ENCODE measurements at regions not wholly inside any gene's neighbourhood (a gene's known extent, or its start where the extent isn't known, plus 50 kb on each side); places are given as distances from the start of the nearest gene placed in this dataset.
A peak's percentile ranks its signal among the peaks of the same experiment; 100 is the strongest.
"Not testable (repeated sequence)": the region's sequence is repeated elsewhere in the genome, so short reads cannot be mapped to it uniquely, and the experiment has no call there.

DNA sequence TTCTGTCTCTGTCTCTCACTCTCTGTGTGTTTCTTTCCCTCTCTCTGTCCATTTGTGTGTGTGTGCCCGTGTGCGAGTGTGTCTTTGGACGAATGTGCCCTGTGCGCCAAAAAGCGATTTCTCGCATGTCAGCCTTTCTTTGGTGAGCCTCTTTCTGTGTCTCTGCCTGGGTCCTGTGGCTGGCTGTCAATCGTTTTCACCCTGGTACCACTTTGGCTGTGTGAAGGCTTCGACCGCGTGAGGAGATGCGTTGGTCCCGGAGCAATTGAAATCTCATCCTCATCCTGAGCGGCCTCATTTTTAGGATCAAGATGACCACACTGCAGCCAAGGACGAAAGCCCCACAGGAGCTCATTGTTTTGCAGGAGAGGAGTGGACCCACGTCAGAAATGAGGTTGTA, 288.9 kb upstream of the ZNF337 start:
- DNase-seq, result no peak

- DNase-seq, result no peak
These were observed 288.3 kb upstream of the ZNF337 start for GRCh38 chr20:25984933-25985332.

DNA sequence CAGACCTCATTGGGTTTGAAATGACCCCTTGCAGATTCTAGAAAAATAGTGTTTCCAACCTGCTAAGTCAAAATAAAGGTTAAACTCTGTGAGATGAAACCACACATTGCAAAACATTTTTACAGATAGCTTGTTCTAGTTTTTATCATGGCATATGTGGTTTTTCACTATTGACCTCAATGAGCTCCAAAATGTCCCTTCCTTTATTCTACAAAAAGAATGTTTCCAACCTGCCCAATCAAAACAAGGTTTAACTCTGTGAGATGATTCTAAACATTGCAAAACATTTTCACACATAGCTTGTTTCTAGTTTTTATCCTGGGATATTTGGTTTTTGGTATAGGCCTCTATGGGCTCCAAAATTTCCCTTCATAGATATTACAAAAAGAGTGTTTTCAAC, 286.0 kb upstream of the ZNF337 start:
- DNase-seq, result not testable (repeated sequence)

- DNase-seq, result not testable (repeated sequence)
These were observed 282.0 kb upstream of the ZNF337 start for GRCh38 chr20:25978450-25979190.

GRCh38 chr20:25975816-25976215, 279.2 kb upstream of the ZNF337 start:
- DNase-seq, result not testable (repeated sequence)

DNA sequence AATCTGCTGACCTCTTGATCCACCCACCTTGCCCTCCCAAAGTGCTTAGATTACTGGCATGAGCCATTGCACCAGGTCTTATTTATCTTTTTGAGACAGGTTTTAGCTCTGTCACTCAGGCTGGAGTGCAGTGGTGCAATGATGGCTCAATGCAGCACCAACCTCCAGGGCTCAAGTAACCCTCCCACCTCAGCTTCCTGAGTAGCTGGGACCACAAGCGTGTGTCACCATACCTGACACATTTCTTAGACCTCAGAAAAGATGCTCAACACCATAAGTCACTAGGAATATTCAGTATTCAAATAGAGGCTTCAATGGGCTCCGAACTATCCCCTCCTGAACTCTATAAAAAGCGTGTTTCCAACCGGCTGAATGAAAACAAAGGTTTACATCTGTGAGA, 268.6 kb upstream of the ZNF337 start:
- DNase-seq, result not testable (repeated sequence)

DNA sequence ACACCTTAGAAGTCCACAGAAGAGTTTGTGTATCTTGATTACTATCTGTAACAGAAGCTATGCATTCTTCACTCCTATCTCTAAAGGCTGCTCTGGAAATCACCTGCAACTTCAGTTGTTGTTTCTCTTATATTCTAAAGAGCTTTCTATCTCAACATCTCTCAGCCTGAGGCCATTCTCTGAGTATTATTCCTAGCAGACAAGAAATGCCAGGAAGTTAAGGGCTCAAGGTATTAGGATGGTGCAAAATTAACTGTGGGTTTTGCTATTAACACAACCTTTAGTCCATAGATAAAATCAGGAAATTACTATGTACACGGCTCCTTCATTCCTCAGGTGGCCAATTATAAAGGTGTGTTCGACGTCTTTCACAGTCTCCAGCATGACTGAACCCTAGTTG, 257.2 kb upstream of the ZNF337 start:
- DNase-seq, result not testable (repeated sequence)

DNA sequence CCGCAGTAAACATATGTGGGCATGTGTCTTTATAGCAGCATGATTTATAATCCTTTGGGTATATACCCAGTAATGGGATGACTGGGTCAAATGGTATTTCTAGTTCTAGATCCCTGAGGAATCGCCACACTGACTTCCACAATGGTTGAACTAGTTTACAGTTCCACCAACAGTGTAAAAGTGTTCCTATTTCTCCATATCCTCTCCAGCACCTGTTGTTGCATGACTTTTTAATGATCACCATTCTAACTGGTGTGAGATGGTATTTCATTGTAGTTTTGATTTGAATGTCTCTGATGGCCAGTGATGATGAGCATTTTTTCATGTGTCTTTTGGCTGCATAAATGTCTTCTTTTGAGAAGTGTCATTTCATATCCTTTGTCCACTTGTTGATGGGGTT, 238.6 kb upstream of the ZNF337 start:
- not testable (repeated sequence) for DNase-seq

GRCh38 chr20:25932806-25933205, 236.2 kb upstream of the ZNF337 start:
- DNase-seq, result not testable (repeated sequence)

- DNase-seq, result not testable (repeated sequence)
These were observed 235.5 kb upstream of the ZNF337 start for GRCh38 chr20:25932170-25932569.

DNA sequence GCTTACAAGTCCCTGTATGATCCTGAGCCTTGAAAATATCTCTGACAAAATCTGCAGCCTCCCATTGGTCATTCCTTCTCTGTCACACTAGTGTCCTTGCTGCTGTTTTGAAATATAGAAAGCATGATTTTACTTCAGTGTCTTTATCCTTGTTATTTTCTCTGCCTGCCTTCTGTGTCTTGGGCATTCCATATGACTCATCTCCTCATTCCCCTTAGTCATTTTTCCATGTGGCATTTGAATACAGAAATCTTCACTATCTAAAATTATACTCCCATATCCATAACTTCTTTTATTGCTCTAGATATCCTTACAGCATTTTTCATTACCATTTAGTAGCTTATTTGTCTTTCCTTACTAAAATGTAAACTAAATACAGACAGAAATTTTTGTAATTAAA, 205.7 kb upstream of the ZNF337 start:
- not testable (repeated sequence) for DNase-seq

DNA sequence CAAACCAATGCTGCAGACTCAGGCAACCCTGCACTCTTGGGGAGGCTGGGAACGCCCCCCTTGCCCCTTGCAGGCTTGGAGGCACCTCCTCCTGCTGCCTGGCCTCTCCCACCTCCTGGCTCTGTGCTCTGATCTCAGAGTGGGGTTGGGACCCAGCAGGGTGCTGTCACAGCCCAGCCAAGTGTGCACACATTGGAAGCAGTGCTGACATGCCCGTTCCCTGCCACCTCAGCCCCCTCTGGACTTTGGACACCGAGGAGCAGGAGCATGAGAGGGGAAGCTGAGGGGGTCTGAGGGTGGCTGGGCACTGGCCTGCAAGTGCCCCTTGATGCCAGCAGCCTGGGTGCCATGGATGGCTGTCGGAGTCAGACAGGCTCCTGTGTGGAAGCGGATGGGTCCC, 202.0 kb upstream of the ZNF337 start:
- DNase-seq, result not testable (repeated sequence)

- not testable (repeated sequence) for DNase-seq
These were observed 182.4 kb upstream of the ZNF337 start for GRCh38 chr20:25879096-25879495.

- DNase-seq, result not testable (repeated sequence)
These were observed 172.0 kb upstream of the ZNF337 start for GRCh38 chr20:25868650-25868979.

DNA sequence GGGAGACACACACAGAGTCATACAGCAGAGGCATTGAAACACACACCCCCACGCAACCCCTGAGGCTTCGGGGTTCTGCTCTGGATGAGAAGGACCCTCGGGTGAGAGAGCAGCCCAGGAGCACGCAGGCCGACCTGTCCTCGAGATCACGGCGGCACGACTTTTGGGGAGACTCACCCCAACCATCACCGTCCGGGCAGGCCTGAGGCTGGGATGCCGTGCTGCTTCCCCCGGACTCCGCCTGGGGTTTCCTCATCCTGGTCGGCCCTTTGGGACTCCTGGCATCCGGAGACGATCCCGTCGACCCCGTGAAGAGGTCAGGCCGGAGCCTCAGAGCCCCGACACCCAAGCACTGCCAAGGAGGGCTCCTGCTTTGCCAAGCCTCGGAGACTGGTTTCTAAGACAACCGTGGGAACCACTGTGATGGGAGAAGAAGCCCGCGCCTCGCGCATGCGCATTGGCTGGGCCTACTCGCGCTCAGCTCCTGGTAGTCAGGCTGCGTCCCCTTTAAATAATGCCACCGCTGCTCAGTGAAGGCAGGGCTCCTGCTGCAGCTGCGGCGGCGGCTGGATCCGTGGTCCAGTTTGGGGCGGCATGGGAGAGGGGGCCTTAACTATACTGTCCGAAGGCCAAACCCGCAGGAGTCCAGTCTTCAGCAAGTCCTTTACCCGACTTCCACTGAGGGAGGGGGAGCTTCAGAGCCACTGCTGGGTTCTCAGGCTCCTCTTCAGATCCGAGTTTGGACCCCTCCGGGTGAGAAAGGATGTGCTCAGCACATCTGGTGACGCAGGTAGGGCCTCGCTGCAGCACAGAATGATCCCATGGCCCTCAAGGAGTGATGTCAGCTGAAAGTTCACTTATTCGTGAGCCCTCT, 171.4 kb upstream of the ZNF337 start:
- DNase-seq, result peak; percentile 74

DNA sequence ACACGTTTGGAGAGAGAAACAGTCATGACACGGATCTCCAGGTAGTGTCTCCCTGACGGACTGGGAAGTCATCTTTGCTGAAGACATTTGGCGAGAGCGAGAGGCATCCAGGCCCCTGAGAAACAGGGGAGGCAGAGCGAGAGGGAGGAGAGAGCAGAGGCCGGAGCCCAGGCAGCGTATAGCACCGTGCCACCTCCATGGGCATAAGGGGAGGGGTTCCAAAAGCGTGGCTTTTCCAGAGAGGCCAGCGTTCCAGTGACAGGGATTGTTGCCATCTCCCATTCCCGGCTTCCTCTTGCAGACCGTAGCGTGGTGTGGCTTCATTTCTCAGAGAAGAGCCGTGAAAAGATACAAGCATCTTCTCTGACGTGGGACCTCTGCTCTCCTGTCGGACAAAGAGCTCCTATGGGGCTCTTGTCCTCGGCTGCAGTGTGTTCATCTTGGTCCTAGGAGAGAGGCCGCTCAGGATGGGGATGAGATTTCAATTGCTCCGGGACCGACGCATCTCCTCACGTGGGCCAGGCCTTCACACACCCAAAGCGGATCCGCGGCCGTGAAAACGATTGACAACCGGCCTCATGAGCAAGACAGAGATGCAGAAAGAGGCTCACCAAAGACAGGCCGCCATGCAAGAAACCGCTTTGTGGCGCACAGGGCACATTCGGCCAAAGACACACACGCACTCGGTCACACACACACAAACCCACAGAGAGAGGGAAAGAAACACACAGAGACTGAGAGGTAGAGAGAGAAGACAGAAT, 170.5 kb upstream of the ZNF337 start:
- not testable (repeated sequence) for DNase-seq

DNA sequence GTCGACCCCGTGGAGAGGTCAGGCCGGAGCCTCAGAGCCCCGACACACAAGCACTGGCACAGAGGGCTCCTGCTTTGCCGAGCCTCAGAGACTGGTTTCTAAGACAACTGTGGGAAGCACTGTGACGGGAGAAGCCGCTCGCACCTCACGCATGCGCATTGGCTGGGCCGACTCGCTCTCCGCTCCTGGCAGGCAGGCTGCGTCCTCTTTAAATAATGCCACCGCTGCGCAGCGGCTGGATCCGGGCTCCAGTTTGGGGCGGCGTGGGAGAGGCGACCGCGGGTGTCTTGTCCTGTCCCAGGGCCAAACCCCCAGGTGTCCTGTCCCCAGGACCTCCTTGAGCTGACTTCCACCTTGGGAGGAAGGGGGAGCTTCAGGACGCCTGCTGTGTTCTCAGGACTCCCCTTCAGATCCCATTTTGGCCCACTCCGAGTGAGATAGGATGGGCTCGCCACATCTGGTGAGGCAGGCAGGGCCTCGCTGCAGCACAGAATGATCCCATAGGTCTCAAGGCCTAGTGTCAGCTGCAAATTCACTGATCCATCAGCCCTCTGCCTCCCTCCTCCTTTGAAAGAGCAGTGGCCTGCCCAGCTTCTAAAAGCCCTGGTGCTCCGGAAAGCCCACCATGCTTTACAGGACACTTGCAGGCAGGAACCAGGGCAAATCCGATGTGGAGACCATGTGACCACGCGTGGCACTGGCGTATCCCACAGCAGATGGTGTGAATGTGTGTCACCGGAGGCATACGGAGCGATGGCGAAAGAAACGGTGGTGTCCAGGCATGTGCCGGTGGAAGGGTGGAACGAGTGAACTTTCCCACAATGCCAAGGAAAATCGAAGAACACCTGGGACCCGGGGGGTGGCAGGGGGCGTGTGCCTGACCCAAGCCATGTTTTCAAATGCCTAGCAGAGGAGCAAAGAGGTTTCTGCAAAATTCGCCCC, 169.3 kb upstream of the ZNF337 start:
- DNase-seq, result peak; percentile 68

- not testable (repeated sequence) for DNase-seq
These were observed 168.5 kb upstream of the ZNF337 start for GRCh38 chr20:25864963-25865714.

GRCh38 chr20:25864326-25864962, 167.8 kb upstream of the ZNF337 start:
- DNase-seq, result no peak

- no peak for DNase-seq
These were observed 167.1 kb upstream of the ZNF337 start for GRCh38 chr20:25863536-25864325.
